Activated T-cell treated with anti-CD3 and anti-CD28 coated beads, Interleukin-2, amount 50 U/mL, for 72 hours (primary cell): ENCODE measurements at regions not wholly inside any gene's neighbourhood (a gene's known extent, or its start where the extent isn't known, plus 50 kb on each side); places are given as distances from the start of the nearest gene placed in this dataset.
A peak's percentile ranks its signal among the peaks of the same experiment; 100 is the strongest.
"Not testable (repeated sequence)": the region's sequence is repeated elsewhere in the genome, so short reads cannot be mapped to it uniquely, and the experiment has no call there.

Source experiments
- ATAC-seq, 2 donors: fragments of 150-1000 bp; cut with Tn5 transposase; replicated peaks in 1 of 2; 2 replicates each; pipeline ENCODE4 v1.10.0; 2021; ENCODE audit warnings: moderate library complexity in 2 of 2, mild to moderate bottlenecking in 1 of 2
- DNase-seq, 2 donors: peaks; one replicate each; pipeline ENCODE4 v3.0.0; 2021 to 2022; ENCODE audit warnings: mixed read lengths in 1 of 2
- H3K27ac Mint-ChIP-seq: one replicate; pipeline ENCODE4 v1.8.0; 2022; ENCODE audit warnings: mild to moderate bottlenecking, moderate library complexity, mixed read lengths
- H3K27me3 Mint-ChIP-seq: one replicate; pipeline ENCODE4 v1.8.0; 2022; ENCODE audit warnings: low read depth, mixed read lengths
- H3K36me3 Mint-ChIP-seq, 2 donors: one replicate each; pipeline ENCODE4 v1.8.0; 2022; ENCODE audit warnings: mixed read lengths in 2 of 2, mild to moderate bottlenecking in 1 of 2; ENCODE audit not compliant: insufficient read depth in 2 of 2
- H3K4me1 Mint-ChIP-seq: one replicate; pipeline ENCODE4 v1.8.0; 2022; ENCODE audit warnings: low read depth, mixed read lengths
- H3K4me3 Mint-ChIP-seq, 2 donors: one replicate each; pipeline ENCODE4 v1.8.0; 2022; ENCODE audit warnings: mild to moderate bottlenecking in 2 of 2, mixed read lengths in 2 of 2, moderate library complexity in 2 of 2
- H3K9me3 Mint-ChIP-seq, 2 donors: one replicate each; pipeline ENCODE4 v1.8.0; 2022; ENCODE audit warnings: mixed read lengths in 2 of 2

- Mint-ChIP-seq H3K36me3 (peaks cover 0 to 4% of the 10 kb centered on the region in 2 donors), H3K27ac (no peak overlapping the region)
- ATAC-seq: no peak
These were observed 147.9 kb upstream of the RFLNA start for GRCh38 chr12:124147027-124147426.

GRCh38 chr12:124147575-124147974, 147.3 kb upstream of the RFLNA start:
- peaks cover 0 to 2% of the 10 kb centered on the region in 2 donors for H3K36me3 Mint-ChIP-seq
- H3K4me1 Mint-ChIP-seq: no peaks in the 10 kb centered on the region
- no peak overlapping the region for H3K4me3 Mint-ChIP-seq
- H3K27me3 Mint-ChIP-seq: peaks cover under 1% of the 10 kb centered on the region
- no peak for ATAC-seq
- no peaks in the 10 kb centered on the region for H3K9me3 Mint-ChIP-seq
- no peak overlapping the region for H3K27ac Mint-ChIP-seq
- DNase-seq: no peak

More at GRCh38 chr12:124147027-124147426, 147.9 kb upstream of the RFLNA start:
- Mint-ChIP-seq H3K9me3 (peaks cover 0 to 2% of the 10 kb centered on the region in 2 donors), H3K4me3 (no peak overlapping the region), H3K4me1 (no peaks in the 10 kb centered on the region), H3K27me3 (peaks cover 6% of the 10 kb centered on the region)
- no peak for DNase-seq

GRCh38 chr12:124148481-124149273, 146.2 kb upstream of the RFLNA start:
- ATAC-seq: no peak
- Mint-ChIP-seq H3K4me1 (no peaks in the 10 kb centered on the region), H3K4me3 (no peak overlapping the region)

GRCh38 chr12:124149287-124149686, 145.6 kb upstream of the RFLNA start:
- Mint-ChIP-seq H3K36me3 (no peaks in the 10 kb centered on the region), H3K27me3 (no peaks in the 10 kb centered on the region), H3K4me1 (no peaks in the 10 kb centered on the region), H3K9me3 (no peaks in the 10 kb centered on the region), H3K27ac (no peak overlapping the region), H3K4me3 (no peak overlapping the region)
- ATAC-seq (no peak), DNase-seq (no peak)

More at GRCh38 chr12:124148481-124149273, 146.2 kb upstream of the RFLNA start:
- no peak for DNase-seq
- H3K9me3 Mint-ChIP-seq: no peaks in the 10 kb centered on the region
- H3K36me3 Mint-ChIP-seq: no peaks in the 10 kb centered on the region
- H3K27ac Mint-ChIP-seq: no peak overlapping the region
- H3K27me3 Mint-ChIP-seq: no peaks in the 10 kb centered on the region

GRCh38 chr12:124150168-124150567, 144.7 kb upstream of the RFLNA start:
- Mint-ChIP-seq H3K4me1 (no peaks in the 10 kb centered on the region), H3K4me3 (no peak overlapping the region), H3K9me3 (no peaks in the 10 kb centered on the region), H3K27ac (no peak overlapping the region), H3K36me3 (no peaks in the 10 kb centered on the region), H3K27me3 (no peaks in the 10 kb centered on the region)
- no peak for DNase-seq
- no peak for ATAC-seq

- DNase-seq: no peak
- no peaks in the 10 kb centered on the region for H3K27me3 Mint-ChIP-seq
- no peak overlapping the region for H3K4me3 Mint-ChIP-seq
- H3K4me1 Mint-ChIP-seq: no peaks in the 10 kb centered on the region
- no peaks in the 10 kb centered on the region for H3K36me3 Mint-ChIP-seq
- no peak for ATAC-seq
- H3K27ac Mint-ChIP-seq: no peak overlapping the region
- H3K9me3 Mint-ChIP-seq: no peaks in the 10 kb centered on the region
These were observed 143.3 kb upstream of the RFLNA start for GRCh38 chr12:124151583-124151982.

- H3K27me3 Mint-ChIP-seq: no peaks in the 10 kb centered on the region
- no peak overlapping the region for H3K4me3 Mint-ChIP-seq
- DNase-seq (no peak), ATAC-seq (no peak)
- no peaks in the 10 kb centered on the region for H3K9me3 Mint-ChIP-seq
- no peak overlapping the region for H3K27ac Mint-ChIP-seq
- no peaks in the 10 kb centered on the region for H3K4me1 Mint-ChIP-seq
- no peaks in the 10 kb centered on the region for H3K36me3 Mint-ChIP-seq
These were observed 142.2 kb upstream of the RFLNA start for GRCh38 chr12:124152731-124153130.

- Mint-ChIP-seq H3K27ac (no peak overlapping the region), H3K4me1 (no peaks in the 10 kb centered on the region), H3K27me3 (no peaks in the 10 kb centered on the region), H3K4me3 (no peak overlapping the region), H3K9me3 (no peaks in the 10 kb centered on the region), H3K36me3 (no peaks in the 10 kb centered on the region)
- no peak for DNase-seq
- no peak for ATAC-seq
These were observed 141.5 kb upstream of the RFLNA start for GRCh38 chr12:124153392-124153791.

- no peak for DNase-seq
- Mint-ChIP-seq H3K27ac (no peak overlapping the region), H3K9me3 (no peaks in the 10 kb centered on the region), H3K36me3 (no peaks in the 10 kb centered on the region), H3K4me3 (no peak overlapping the region), H3K4me1 (no peaks in the 10 kb centered on the region), H3K27me3 (no peaks in the 10 kb centered on the region)
- ATAC-seq: no peak
These were observed 137.5 kb upstream of the RFLNA start for GRCh38 chr12:124157406-124157805.

GRCh38 chr12:124159655-124160054, 135.2 kb upstream of the RFLNA start:
- DNase-seq (no peak), ATAC-seq (no peak)
- H3K27me3 Mint-ChIP-seq: no peaks in the 10 kb centered on the region
- no peak overlapping the region for H3K27ac Mint-ChIP-seq
- no peaks in the 10 kb centered on the region for H3K4me1 Mint-ChIP-seq
- H3K36me3 Mint-ChIP-seq: no peaks in the 10 kb centered on the region
- no peak overlapping the region for H3K4me3 Mint-ChIP-seq
- no peaks in the 10 kb centered on the region for H3K9me3 Mint-ChIP-seq

- Mint-ChIP-seq H3K36me3 (peaks cover 0 to 1% of the 10 kb centered on the region in 2 donors), H3K27me3 (no peaks in the 10 kb centered on the region), H3K9me3 (peaks cover 3% of the 10 kb centered on the region in 2 donors), H3K4me3 (no peak overlapping the region), H3K27ac (no peak overlapping the region), H3K4me1 (no peaks in the 10 kb centered on the region)
- no peak for ATAC-seq
- DNase-seq: no peak
These were observed 134.7 kb upstream of the RFLNA start for GRCh38 chr12:124160097-124160756.

- H3K4me3 Mint-ChIP-seq, H3K27me3 Mint-ChIP-seq, DNase-seq, H3K4me1 Mint-ChIP-seq, H3K9me3 Mint-ChIP-seq, H3K36me3 Mint-ChIP-seq, ATAC-seq, H3K27ac Mint-ChIP-seq: not testable (repeated sequence)
These were observed 133.5 kb upstream of the RFLNA start for GRCh38 chr12:124161402-124161801.

- Mint-ChIP-seq H3K9me3 (peaks cover 4 to 5% of the 10 kb centered on the region in 2 donors), H3K27ac (no peak overlapping the region), H3K4me1 (no peaks in the 10 kb centered on the region), H3K4me3 (no peak overlapping the region), H3K27me3 (no peaks in the 10 kb centered on the region), H3K36me3 (peaks cover 0 to 1% of the 10 kb centered on the region in 2 donors)
- peak; percentile 2 to 11 for DNase-seq
- ATAC-seq: peak in 1 of 2 donors; percentile 29
These were observed 132.5 kb upstream of the RFLNA start for GRCh38 chr12:124162151-124163110.
